Activated naive CD8-positive, alpha-beta T cell treated with anti-CD3 and anti-CD28 coated beads, Interleukin-2, amount 50 U/mL, for 24 hours (primary cell): ENCODE measurements at regions not wholly inside any gene's neighbourhood (a gene's known extent, or its start where the extent isn't known, plus 50 kb on each side); places are given as distances from the start of the nearest gene placed in this dataset.
A peak's percentile ranks its signal among the peaks of the same experiment; 100 is the strongest.

ENCODE experiments used
- ATAC-seq: fragments of 150-1000 bp; cut with Tn5 transposase; one replicate; pipeline ENCODE4 v1.10.0; 2021
- DNase-seq: peaks from one replicate; pipeline ENCODE4 v3.0.0; 2021
- H3K27ac Mint-ChIP-seq: one replicate; pipeline ENCODE4 v1.8.0; 2021; ENCODE audit warnings: mild to moderate bottlenecking, mixed read lengths
- H3K27me3 Mint-ChIP-seq: one replicate; pipeline ENCODE4 v1.8.0; 2021; ENCODE audit warnings: mixed read lengths
- H3K36me3 Mint-ChIP-seq: one replicate; pipeline ENCODE4 v1.8.0; 2021; ENCODE audit warnings: low read depth, mixed read lengths
- H3K4me1 Mint-ChIP-seq: one replicate; pipeline ENCODE4 v1.8.0; 2021; ENCODE audit warnings: mixed read lengths
- H3K4me3 Mint-ChIP-seq: one replicate; pipeline ENCODE4 v1.8.0; 2021; ENCODE audit warnings: mild to moderate bottlenecking, moderate library complexity, mixed read lengths
- H3K9me3 Mint-ChIP-seq: one replicate; pipeline ENCODE4 v1.8.0; 2021; ENCODE audit warnings: mixed read lengths

DNA sequence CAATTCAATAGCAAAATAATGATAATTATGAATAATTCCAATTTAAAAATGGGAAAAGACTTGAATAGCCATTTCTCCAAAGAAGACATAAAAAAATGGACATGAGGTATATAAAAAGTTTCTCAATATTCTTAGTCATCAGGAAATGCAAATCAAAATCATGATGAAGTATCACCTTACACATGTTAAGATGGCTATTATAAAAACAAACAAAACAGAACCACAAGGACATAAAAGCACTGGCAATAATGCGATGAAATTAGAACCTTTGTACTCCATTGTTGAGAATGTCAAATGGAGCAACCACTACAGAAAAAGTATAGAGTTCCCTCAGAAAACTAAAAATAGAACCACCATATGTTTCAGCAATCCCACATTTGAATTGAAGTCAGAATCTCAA, 1186.1 kb downstream of the SLITRK5 start:
- Mint-ChIP-seq H3K9me3 (peaks cover 7% of the 10 kb centered on the region), H3K27me3 (no peaks in the 10 kb centered on the region)

GRCh38 chr13:88862095-88862620, 1191.0 kb downstream of the SLITRK5 start:
- no peaks in the 10 kb centered on the region for H3K36me3 Mint-ChIP-seq
- H3K9me3 Mint-ChIP-seq, result no peaks in the 10 kb centered on the region
- H3K4me1 Mint-ChIP-seq, result no peaks in the 10 kb centered on the region
- H3K27me3 Mint-ChIP-seq, result no peaks in the 10 kb centered on the region
- ATAC-seq, result no peak
- H3K4me3 Mint-ChIP-seq, result no peak overlapping the region
- H3K27ac Mint-ChIP-seq, result no peak overlapping the region
- DNase-seq, result no peak

More for the DNA sequence above, 1186.1 kb downstream of the SLITRK5 start:
- Mint-ChIP-seq H3K36me3 (no peaks in the 10 kb centered on the region), H3K4me3 (no peak overlapping the region), H3K27ac (no peak overlapping the region), H3K4me1 (no peaks in the 10 kb centered on the region)
- ATAC-seq, result no peak
- DNase-seq, result no peak

GRCh38 chr13:88863116-88863515, 1191.9 kb downstream of the SLITRK5 start:
- H3K4me3 Mint-ChIP-seq, result no peak overlapping the region
- no peaks in the 10 kb centered on the region for H3K4me1 Mint-ChIP-seq
- H3K9me3 Mint-ChIP-seq, result no peaks in the 10 kb centered on the region
- no peaks in the 10 kb centered on the region for H3K36me3 Mint-ChIP-seq
- DNase-seq (no peak), ATAC-seq (no peak)
- H3K27ac Mint-ChIP-seq, result no peak overlapping the region
- no peaks in the 10 kb centered on the region for H3K27me3 Mint-ChIP-seq

- H3K4me3 Mint-ChIP-seq, result no peak overlapping the region
- no peaks in the 10 kb centered on the region for H3K36me3 Mint-ChIP-seq
- no peaks in the 10 kb centered on the region for H3K27me3 Mint-ChIP-seq
- H3K27ac Mint-ChIP-seq, result no peak overlapping the region
- DNase-seq (no peak), ATAC-seq (no peak)
- peaks cover 4% of the 10 kb centered on the region for H3K9me3 Mint-ChIP-seq
- no peaks in the 10 kb centered on the region for H3K4me1 Mint-ChIP-seq
These were observed 1195.0 kb downstream of the SLITRK5 start for GRCh38 chr13:88866195-88866594.

DNA sequence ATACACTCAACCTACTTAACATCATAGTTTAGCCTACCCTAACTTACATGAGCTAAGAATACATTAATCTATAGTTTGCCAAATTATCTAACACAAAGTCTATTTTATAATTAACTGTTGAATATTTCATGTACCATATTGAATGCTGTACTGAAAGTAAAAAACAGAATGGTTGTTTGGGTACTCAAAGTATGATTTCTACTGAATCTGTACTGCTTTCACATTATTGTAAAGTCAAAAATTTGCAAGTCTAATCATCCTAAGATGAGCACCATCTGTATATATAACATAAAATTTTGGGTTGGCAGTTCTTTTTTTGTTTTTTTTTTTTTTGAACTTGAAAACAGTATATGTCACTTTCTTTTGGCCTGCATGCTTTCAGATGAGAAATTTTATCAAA, 1212.6 kb downstream of the SLITRK5 start:
- Mint-ChIP-seq H3K4me3 (no peak overlapping the region), H3K9me3 (peaks cover 9% of the 10 kb centered on the region), H3K27ac (no peak overlapping the region), H3K4me1 (no peaks in the 10 kb centered on the region), H3K36me3 (no peaks in the 10 kb centered on the region), H3K27me3 (no peaks in the 10 kb centered on the region)
- ATAC-seq (no peak), DNase-seq (no peak)

DNA sequence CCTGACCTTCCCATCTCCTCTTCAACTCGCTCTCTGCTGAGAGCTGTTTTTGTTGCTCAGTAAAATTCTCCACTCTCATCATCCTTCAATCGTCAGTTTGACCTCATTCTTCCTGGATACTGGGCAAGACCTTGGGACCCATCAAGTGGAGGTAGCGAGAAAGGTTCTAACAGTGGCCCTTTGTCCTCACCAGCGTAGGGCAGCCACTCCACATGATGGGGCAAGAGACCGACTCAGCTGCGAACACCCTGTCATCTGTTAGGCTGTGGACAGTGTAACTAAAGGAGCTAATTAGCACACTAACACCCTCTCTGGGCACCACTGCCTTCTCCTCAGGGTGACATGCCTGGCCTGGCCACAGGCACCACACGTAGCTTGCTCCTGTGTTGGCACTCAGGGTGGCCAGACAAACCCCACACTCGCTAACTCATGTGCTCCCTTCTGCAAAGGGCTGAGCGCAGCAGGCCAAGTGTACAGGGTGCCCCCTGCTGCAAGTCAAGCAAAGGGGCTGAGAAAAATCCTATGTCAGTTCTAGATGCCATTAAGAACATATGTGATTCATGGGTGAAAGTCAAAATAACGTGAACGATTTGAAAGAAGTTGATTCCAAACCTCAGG, 1216.0 kb downstream of the SLITRK5 start:
- Mint-ChIP-seq H3K27me3 (no peaks in the 10 kb centered on the region), H3K4me3 (no peak overlapping the region), H3K27ac (no peak overlapping the region), H3K9me3 (no peaks in the 10 kb centered on the region), H3K4me1 (no peaks in the 10 kb centered on the region), H3K36me3 (no peaks in the 10 kb centered on the region)
- DNase-seq, result no peak
- ATAC-seq, result no peak

- Mint-ChIP-seq H3K27ac (no peak overlapping the region), H3K4me1 (no peaks in the 10 kb centered on the region), H3K27me3 (no peaks in the 10 kb centered on the region), H3K9me3 (peaks cover 3% of the 10 kb centered on the region), H3K36me3 (no peaks in the 10 kb centered on the region), H3K4me3 (no peak overlapping the region)
- DNase-seq, result no peak
- ATAC-seq, result no peak
These were observed 1224.2 kb downstream of the SLITRK5 start for GRCh38 chr13:88895261-88895941.

GRCh38 chr13:88896466-88896865, 1225.3 kb downstream of the SLITRK5 start:
- DNase-seq (no peak), ATAC-seq (no peak)
- Mint-ChIP-seq H3K9me3 (peaks cover 8% of the 10 kb centered on the region), H3K27ac (no peak overlapping the region), H3K36me3 (no peaks in the 10 kb centered on the region), H3K4me1 (no peaks in the 10 kb centered on the region), H3K27me3 (no peaks in the 10 kb centered on the region), H3K4me3 (no peak overlapping the region)

GRCh38 chr13:88908961-88909441, 1237.8 kb downstream of the SLITRK5 start:
- no peak for ATAC-seq
- Mint-ChIP-seq H3K27ac (no peak overlapping the region), H3K9me3 (peaks cover 11% of the 10 kb centered on the region), H3K27me3 (no peaks in the 10 kb centered on the region), H3K36me3 (no peaks in the 10 kb centered on the region), H3K4me1 (no peaks in the 10 kb centered on the region), H3K4me3 (no peak overlapping the region)
- no peak for DNase-seq

DNA sequence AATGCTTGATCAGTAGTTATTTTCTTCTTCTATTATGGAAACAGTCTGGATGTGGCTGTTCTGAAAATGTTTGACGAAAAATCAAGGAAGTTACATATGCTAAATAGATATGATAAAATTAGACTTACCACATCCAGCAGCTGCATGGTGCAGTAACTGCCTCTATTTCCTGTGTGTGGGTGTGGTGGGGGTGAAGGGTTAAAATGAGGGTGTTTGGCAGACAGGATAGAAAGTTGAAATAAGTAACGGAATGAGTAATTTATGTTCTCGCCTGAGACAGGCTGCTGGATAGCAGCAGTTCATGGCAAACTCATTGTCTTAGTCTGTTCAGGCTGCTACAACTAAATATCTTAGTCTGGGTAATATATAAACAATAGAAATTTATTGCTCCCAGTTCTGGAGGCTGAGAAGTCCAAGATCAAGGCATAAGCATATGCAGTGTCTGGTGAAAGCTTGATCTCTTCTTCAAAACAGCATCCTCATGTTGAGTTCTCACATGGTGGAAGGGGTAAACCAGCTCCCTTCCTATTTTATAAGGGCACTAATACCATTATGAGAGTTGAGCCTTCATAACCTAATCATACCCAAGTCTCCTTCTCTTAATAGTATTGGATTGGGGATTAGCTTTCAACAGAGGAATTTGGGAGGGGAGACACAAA, 1248.9 kb downstream of the SLITRK5 start:
- peak overlapping the region; percentile 64 for H3K27ac Mint-ChIP-seq
- ATAC-seq, result peak; percentile 81
- DNase-seq, result peak; percentile 6
- no peaks in the 10 kb centered on the region for H3K27me3 Mint-ChIP-seq
- H3K4me1 Mint-ChIP-seq, result peaks cover 14% of the 10 kb centered on the region
- H3K9me3 Mint-ChIP-seq, result peaks cover 19% of the 10 kb centered on the region
- H3K4me3 Mint-ChIP-seq, result peak overlapping the region; percentile 48
- H3K36me3 Mint-ChIP-seq, result no peaks in the 10 kb centered on the region

- H3K27ac Mint-ChIP-seq, result no peak overlapping the region
- ATAC-seq (no peak), DNase-seq (no peak)
- no peaks in the 10 kb centered on the region for H3K36me3 Mint-ChIP-seq
- H3K4me3 Mint-ChIP-seq, result no peak overlapping the region
- no peaks in the 10 kb centered on the region for H3K4me1 Mint-ChIP-seq
- no peaks in the 10 kb centered on the region for H3K9me3 Mint-ChIP-seq
- no peaks in the 10 kb centered on the region for H3K27me3 Mint-ChIP-seq
These were observed 1254.8 kb downstream of the SLITRK5 start for GRCh38 chr13:88925954-88926353.

- Mint-ChIP-seq H3K27me3 (no peaks in the 10 kb centered on the region), H3K9me3 (no peaks in the 10 kb centered on the region), H3K27ac (no peak overlapping the region), H3K4me1 (no peaks in the 10 kb centered on the region), H3K36me3 (no peaks in the 10 kb centered on the region), H3K4me3 (no peak overlapping the region)
- DNase-seq (no peak), ATAC-seq (no peak)
These were observed 1255.8 kb downstream of the SLITRK5 start for GRCh38 chr13:88926890-88927502.

DNA sequence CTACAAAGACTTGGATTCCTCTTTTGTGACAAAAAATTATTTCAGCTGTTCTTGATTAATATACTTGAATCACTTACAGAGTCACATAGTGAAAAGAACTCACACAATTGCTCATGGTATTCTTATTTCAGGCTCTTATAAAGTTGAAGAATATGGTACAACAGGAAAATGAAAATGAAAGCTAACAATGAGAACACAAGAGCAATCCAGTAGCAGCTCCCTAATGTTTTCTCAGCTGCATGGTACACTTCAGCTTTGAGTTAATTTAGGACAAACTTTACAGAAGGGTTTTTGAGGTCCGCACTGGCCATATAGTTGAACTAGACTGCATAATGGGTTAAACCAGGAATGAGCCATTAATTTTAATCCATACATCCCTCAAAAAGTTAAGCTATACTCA, 1261.8 kb downstream of the SLITRK5 start:
- Mint-ChIP-seq H3K27ac (no peak overlapping the region), H3K36me3 (no peaks in the 10 kb centered on the region), H3K9me3 (peaks cover 3% of the 10 kb centered on the region), H3K4me1 (peaks cover 4% of the 10 kb centered on the region), H3K4me3 (no peak overlapping the region), H3K27me3 (no peaks in the 10 kb centered on the region)
- DNase-seq (no peak), ATAC-seq (no peak)

DNA sequence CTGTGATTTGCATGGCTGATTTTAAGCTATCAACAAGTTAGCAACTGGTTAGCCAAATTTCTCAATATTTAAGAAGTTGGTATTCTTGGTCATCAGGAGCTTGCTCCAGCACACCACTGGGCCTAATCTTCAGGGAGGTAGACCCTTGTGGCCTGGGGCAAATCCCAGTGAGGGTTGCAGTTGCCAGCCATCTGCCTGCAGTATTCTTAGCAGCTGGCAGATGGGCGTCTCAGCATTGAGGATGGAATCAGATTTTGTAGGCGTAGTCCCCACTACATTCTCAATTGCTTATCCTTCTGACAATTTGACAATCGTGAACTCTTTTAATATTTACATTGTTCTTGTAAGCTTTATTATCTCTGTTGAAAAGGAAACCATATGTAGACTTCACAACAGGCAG, 1266.2 kb downstream of the SLITRK5 start:
- Mint-ChIP-seq H3K9me3 (peaks cover 7% of the 10 kb centered on the region), H3K4me1 (peaks cover 4% of the 10 kb centered on the region), H3K36me3 (no peaks in the 10 kb centered on the region), H3K27ac (no peak overlapping the region), H3K4me3 (no peak overlapping the region), H3K27me3 (no peaks in the 10 kb centered on the region)
- ATAC-seq, result no peak
- DNase-seq, result no peak
